ENCODE measurements at regions not wholly inside any gene's neighbourhood (a gene's known extent, or its start where the extent isn't known, plus 50 kb on each side); places are given as distances from the start of the nearest gene placed in this dataset.

DNA sequence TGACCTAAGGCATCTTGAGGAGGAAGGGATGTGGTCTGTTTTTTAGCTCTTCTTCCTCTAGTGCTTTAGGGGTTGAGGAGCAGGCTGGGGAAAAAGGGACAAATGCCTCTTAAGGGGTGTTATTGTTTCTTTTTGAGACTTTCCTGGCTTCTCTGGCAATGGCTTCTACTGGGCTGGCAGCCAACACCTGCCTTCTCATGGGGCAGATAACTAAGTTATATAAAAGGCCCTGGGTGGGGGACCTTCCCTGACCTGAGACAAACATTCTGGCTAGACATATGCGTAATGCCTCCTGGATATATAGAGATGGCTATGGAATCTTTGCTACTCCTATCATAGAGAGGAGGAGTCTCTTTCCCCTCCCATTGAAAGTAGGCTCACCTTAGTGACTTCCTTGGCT lies 179.2 kb upstream of the PROK2 start:
- no peaks in the 10 kb centered on the region for H3K27me3 ChIP-seq
- DNase-seq (ENCODE audit: extremely low spot score in 2 of 2) = no peak
- no peak overlapping the region for H3K4me3 ChIP-seq
- intact Hi-C loops (cut with DNase I) = no loop called here
- H3K27ac ChIP-seq = no peak overlapping the region
- H3K9me3 ChIP-seq = no peaks in the 10 kb centered on the region
- H3K4me1 ChIP-seq = no peaks in the 10 kb centered on the region
- H3K36me3 ChIP-seq = no peaks in the 10 kb centered on the region
- no peak for TF ChIP-seq POLR2AphosphoS5 (IDR thresholded peaks at IDR 0.05; ENCODE audit: insufficient read depth in 1 of 2, low read depth in 1 of 2)
- TF ChIP-seq, protein P1, sequence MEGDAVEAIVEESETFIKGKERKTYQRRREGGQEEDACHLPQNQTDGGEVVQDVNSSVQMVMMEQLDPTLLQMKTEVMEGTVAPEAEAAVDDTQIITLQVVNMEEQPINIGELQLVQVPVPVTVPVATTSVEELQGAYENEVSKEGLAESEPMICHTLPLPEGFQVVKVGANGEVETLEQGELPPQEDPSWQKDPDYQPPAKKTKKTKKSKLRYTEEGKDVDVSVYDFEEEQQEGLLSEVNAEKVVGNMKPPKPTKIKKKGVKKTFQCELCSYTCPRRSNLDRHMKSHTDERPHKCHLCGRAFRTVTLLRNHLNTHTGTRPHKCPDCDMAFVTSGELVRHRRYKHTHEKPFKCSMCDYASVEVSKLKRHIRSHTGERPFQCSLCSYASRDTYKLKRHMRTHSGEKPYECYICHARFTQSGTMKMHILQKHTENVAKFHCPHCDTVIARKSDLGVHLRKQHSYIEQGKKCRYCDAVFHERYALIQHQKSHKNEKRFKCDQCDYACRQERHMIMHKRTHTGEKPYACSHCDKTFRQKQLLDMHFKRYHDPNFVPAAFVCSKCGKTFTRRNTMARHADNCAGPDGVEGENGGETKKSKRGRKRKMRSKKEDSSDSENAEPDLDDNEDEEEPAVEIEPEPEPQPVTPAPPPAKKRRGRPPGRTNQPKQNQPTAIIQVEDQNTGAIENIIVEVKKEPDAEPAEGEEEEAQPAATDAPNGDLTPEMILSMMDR (IDR thresholded peaks at IDR 0.05) = no peak
- no peak for TF ChIP-seq POLR2A (IDR thresholded peaks at IDR 0.05)

GRCh38 chr3:71962561-71963240 lies 177.8 kb upstream of the PROK2 start:
- no peak overlapping the region for H3K4me3 ChIP-seq
- H3K27ac ChIP-seq = no peak overlapping the region
- intact Hi-C loops (cut with DNase I) = no loop called here
- no peaks in the 10 kb centered on the region for H3K27me3 ChIP-seq
- no peaks in the 10 kb centered on the region for H3K9me3 ChIP-seq
- H3K4me1 ChIP-seq = no peaks in the 10 kb centered on the region
- TF ChIP-seq POLR2AphosphoS5 (IDR thresholded peaks at IDR 0.05; ENCODE audit: insufficient read depth in 1 of 2, low read depth in 1 of 2) = no peak
- no peak for TF ChIP-seq POLR2A (IDR thresholded peaks at IDR 0.05)
- TF ChIP-seq, protein P1 (IDR thresholded peaks at IDR 0.05) = no peak
- no peak for DNase-seq (ENCODE audit: extremely low spot score in 2 of 2)
- no peaks in the 10 kb centered on the region for H3K36me3 ChIP-seq

GRCh38 chr3:71961891-71962290 lies 176.9 kb upstream of the PROK2 start:
- intact Hi-C loops (cut with DNase I) = no loop called here
- Histone ChIP-seq H3K36me3 (no peaks in the 10 kb centered on the region), H3K27me3 (no peaks in the 10 kb centered on the region), H3K4me3 (no peak overlapping the region), H3K27ac (no peak overlapping the region), H3K4me1 (no peaks in the 10 kb centered on the region), H3K9me3 (no peaks in the 10 kb centered on the region)
- TF ChIP-seq POLR2A (IDR thresholded peaks at IDR 0.05) (no peak), POLR2AphosphoS5 (IDR thresholded peaks at IDR 0.05; ENCODE audit: insufficient read depth in 1 of 2, low read depth in 1 of 2) (no peak)
- TF ChIP-seq, protein P1 (IDR thresholded peaks at IDR 0.05) = no peak
- no peak for DNase-seq (ENCODE audit: extremely low spot score in 2 of 2)

DNA sequence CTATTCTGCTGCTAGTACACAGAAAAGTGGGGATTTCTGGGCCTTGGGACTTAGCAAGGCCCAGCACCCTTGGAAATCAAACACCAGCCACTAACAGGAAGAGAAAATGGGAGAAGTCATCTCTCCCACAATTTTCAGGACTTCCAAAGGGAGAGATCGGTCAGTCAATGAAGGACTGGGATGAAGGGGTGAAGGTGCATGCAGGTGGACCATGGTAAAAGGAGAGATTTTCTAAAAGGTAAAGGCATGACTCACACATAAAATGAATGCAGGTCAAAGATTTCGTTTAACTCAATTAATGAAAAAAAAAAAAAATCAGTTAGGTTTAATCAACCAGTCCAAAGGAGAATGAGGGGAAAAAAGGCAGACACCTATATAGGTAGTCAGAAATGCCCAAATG lies 176.4 kb upstream of the PROK2 start:
- Histone ChIP-seq H3K27ac (no peak overlapping the region), H3K36me3 (no peaks in the 10 kb centered on the region), H3K27me3 (no peaks in the 10 kb centered on the region), H3K4me1 (no peaks in the 10 kb centered on the region), H3K4me3 (no peak overlapping the region), H3K9me3 (no peaks in the 10 kb centered on the region)
- intact Hi-C loops (cut with DNase I) = no loop called here
- no peak for TF ChIP-seq POLR2A (IDR thresholded peaks at IDR 0.05)
- TF ChIP-seq POLR2AphosphoS5 (IDR thresholded peaks at IDR 0.05; ENCODE audit: insufficient read depth in 1 of 2, low read depth in 1 of 2) = no peak
- TF ChIP-seq, protein P1 (IDR thresholded peaks at IDR 0.05) = no peak
- DNase-seq (ENCODE audit: extremely low spot score in 2 of 2) = no peak

- intact Hi-C loops (cut with DNase I) = loop anchor here (5.0 kb wide), 1 partner anchor 859 kb away; no protein-coding TSS in a partner anchor
- Histone ChIP-seq H3K36me3 (no peaks in the 10 kb centered on the region), H3K4me3 (no peak overlapping the region), H3K27ac (no peak overlapping the region), H3K4me1 (no peaks in the 10 kb centered on the region), H3K27me3 (no peaks in the 10 kb centered on the region), H3K9me3 (no peaks in the 10 kb centered on the region)
- TF ChIP-seq, protein P1 (IDR thresholded peaks at IDR 0.05) = no peak
- TF ChIP-seq POLR2AphosphoS5 (IDR thresholded peaks at IDR 0.05; ENCODE audit: insufficient read depth in 1 of 2, low read depth in 1 of 2) (no peak), POLR2A (IDR thresholded peaks at IDR 0.05) (no peak)
- no peak for DNase-seq (ENCODE audit: extremely low spot score in 2 of 2)
Observed at GRCh38 chr3:71958533-71958932, 173.6 kb upstream of the PROK2 start.

All from vagina (tissue), 2 donors.